Prostate gland (tissue), 2 donors: ENCODE measurements at regions not wholly inside any gene's neighbourhood (a gene's known extent, or its start where the extent isn't known, plus 50 kb on each side); places are given as distances from the start of the nearest gene placed in this dataset.

Experiments used
- DNase-seq: peaks from one replicate; pipeline ENCODE4 v3.0.0-alpha.2; 2019; ENCODE audit warnings: low spot score
- H3K27ac ChIP-seq, 2 donors: fragments of 200-600 bp; sonication (generic); 2 replicates each; pipeline ENCODE4 v1.5.1; 2017 to 2019
- H3K27me3 ChIP-seq: fragments of 200-600 bp; sonication (generic); replicated peaks from 2 replicates; pipeline ENCODE4 v1.5.1; 2019; ENCODE audit not compliant: insufficient read depth
- H3K36me3 ChIP-seq, 2 donors: fragments of 200-600 bp; sonication (generic); 1 replicate in 1 of 2; 2 replicates in 1 of 2; pipeline versions ENCODE4 v1.5.1 to v1.8.1; 2017 to 2019
- H3K4me1 ChIP-seq: fragments of 200-600 bp; sonication (generic); replicated peaks from 2 replicates; pipeline ENCODE4 v1.5.1; 2019
- H3K4me3 ChIP-seq, 2 donors: fragments of 200-600 bp; sonication (generic); 2 replicates each; pipeline ENCODE4 v1.5.1; 2017 to 2019
- H3K9me3 ChIP-seq: fragments of 200-600 bp; sonication (generic); 2 replicates; pipeline ENCODE4 v1.5.1; 2017
- CTCF ChIP-seq, 4 experiments: fragments of 200-600 bp in 2 of 4; fragments of 450-650 bp in 2 of 4; sonication (generic) in 2 of 4; IDR thresholded peaks; 1 replicate in 3 of 4; 2 replicates in 1 of 4; pipeline ENCODE4 v1.5.1; 2016 to 2019; ENCODE audit warnings: antibody characterized with exemption in 4 of 4, mild to moderate bottlenecking in 2 of 4, moderate library complexity in 2 of 4
- POLR2A ChIP-seq: fragments of 450-650 bp; IDR thresholded peaks from one replicate; pipeline ENCODE4 v1.6.1; 2016; ENCODE audit warnings: antibody characterized with exemption, mild to moderate bottlenecking
- POLR2AphosphoS5 ChIP-seq: sonication (generic); formaldehyde crosslinking; IDR thresholded peaks from one replicate; pipeline ENCODE4 v1.6.1; 2017; ENCODE audit warnings: antibody characterized with exemption
- WGBS: methylation state at CpG from one replicate; pipeline ENCODE4 v1.1.5; 2018; 5-methylcytosine and 5-hydroxymethylcytosine counted together
- intact Hi-C: fragments of 100-400 bp; cut with DNase I; formaldehyde crosslinking; loops from one replicate; pipeline ENCODE4 v1.14.2; 2022

GRCh38 chr7:94099679-94100078 lies 95.5 kb upstream of the BET1 start:
- Histone ChIP-seq H3K27me3 (no peaks in the 10 kb centered on the region), H3K4me3 (no peak overlapping the region), H3K9me3 (no peaks in the 10 kb centered on the region), H3K27ac (no peak overlapping the region), H3K36me3 (no peaks in the 10 kb centered on the region), H3K4me1 (no peaks in the 10 kb centered on the region)
- 88% methylated on average over 1 of the region's 1 CpG for WGBS
- intact Hi-C loops: no loop called here
- TF ChIP-seq POLR2AphosphoS5: no peak
- no peak for TF ChIP-seq POLR2A
- TF ChIP-seq CTCF (IDR thresholded peaks at IDR 0.05): no peak
- no peak for DNase-seq

- Histone ChIP-seq H3K36me3 (no peaks in the 10 kb centered on the region), H3K27me3 (no peaks in the 10 kb centered on the region), H3K4me1 (no peaks in the 10 kb centered on the region), H3K4me3 (no peak overlapping the region), H3K27ac (no peak overlapping the region), H3K9me3 (no peaks in the 10 kb centered on the region)
- WGBS: 97% methylated on average over 27 of the region's 27 CpGs
- TF ChIP-seq POLR2A (no peak), POLR2AphosphoS5 (no peak), CTCF (IDR thresholded peaks at IDR 0.05) (no peak)
- intact Hi-C loops: no loop called here
- DNase-seq: no peak
Measured at GRCh38 chr7:94100723-94101345, 96.7 kb upstream of the BET1 start.

- no peak overlapping the region for H3K27ac ChIP-seq
- no peaks in the 10 kb centered on the region for H3K4me1 ChIP-seq
- TF ChIP-seq POLR2A: no peak
- no peak for TF ChIP-seq CTCF (IDR thresholded peaks at IDR 0.05)
- no peak for TF ChIP-seq POLR2AphosphoS5
- no peaks in the 10 kb centered on the region for H3K36me3 ChIP-seq
- WGBS: 100% methylated on average over 1 of the region's 1 CpG
- DNase-seq: no peak
- no peaks in the 10 kb centered on the region for H3K27me3 ChIP-seq
- H3K9me3 ChIP-seq: no peaks in the 10 kb centered on the region
- no peak overlapping the region for H3K4me3 ChIP-seq
- intact Hi-C loops: no loop called here
Measured at GRCh38 chr7:94104301-94104700, 100.1 kb upstream of the BET1 start.

- intact Hi-C loops: no loop called here
- 90% methylated on average over 5 of the region's 5 CpGs for WGBS
- Histone ChIP-seq H3K4me3 (no peak overlapping the region), H3K27me3 (no peaks in the 10 kb centered on the region), H3K4me1 (no peaks in the 10 kb centered on the region), H3K9me3 (no peaks in the 10 kb centered on the region), H3K36me3 (no peaks in the 10 kb centered on the region), H3K27ac (no peak overlapping the region)
- no peak for DNase-seq
- TF ChIP-seq POLR2AphosphoS5 (no peak), CTCF (IDR thresholded peaks at IDR 0.05) (no peak), POLR2A (no peak)
Measured at GRCh38 chr7:94109556-94109955, 105.4 kb upstream of the BET1 start.

- no peak overlapping the region for H3K4me3 ChIP-seq
- H3K9me3 ChIP-seq: no peaks in the 10 kb centered on the region
- no peaks in the 10 kb centered on the region for H3K4me1 ChIP-seq
- H3K27ac ChIP-seq: no peak overlapping the region
- no peak for DNase-seq
- 55% methylated on average over 2 of the region's 2 CpGs for WGBS
- intact Hi-C loops: no loop called here
- TF ChIP-seq POLR2AphosphoS5: no peak
- no peak for TF ChIP-seq POLR2A
- TF ChIP-seq CTCF (IDR thresholded peaks at IDR 0.05): no peak
- no peaks in the 10 kb centered on the region for H3K27me3 ChIP-seq
- H3K36me3 ChIP-seq: no peaks in the 10 kb centered on the region
Measured at GRCh38 chr7:94111009-94111408, 106.9 kb upstream of the BET1 start.
